HUES6 (cell line): ENCODE measurements at regions not wholly inside any gene's neighbourhood (a gene's known extent, or its start where the extent isn't known, plus 50 kb on each side); places are given as distances from the start of the nearest gene placed in this dataset.
"Not testable (repeated sequence)": the region's sequence is repeated elsewhere in the genome, so short reads cannot be mapped to it uniquely, and the experiment has no call there.

Experiments used
- H3K27ac ChIP-seq: 2 replicates; pipeline ENCODE4 v1.7.0; 2013; ENCODE audit warnings: low read depth, mild to moderate bottlenecking, low read length, inconsistent platforms
- H3K27me3 ChIP-seq: 2 replicates; pipeline ENCODE4 v1.6.1; 2013; ENCODE audit warnings: low read length; ENCODE audit not compliant: control insufficient read depth, insufficient read depth
- H3K36me3 ChIP-seq: 2 replicates; pipeline ENCODE4 v1.6.1; 2013; ENCODE audit warnings: low read length; ENCODE audit not compliant: control insufficient read depth, insufficient read depth
- H3K4me1 ChIP-seq: 2 replicates; pipeline ENCODE4 v1.6.1; 2013; ENCODE audit warnings: low read length; ENCODE audit not compliant: control insufficient read depth, insufficient read depth
- H3K4me3 ChIP-seq: 2 replicates; pipeline ENCODE4 v1.5.1; 2013; ENCODE audit warnings: low read depth, low read length
- H3K9ac ChIP-seq: one replicate; pipeline ENCODE4 v1.6.1; 2013; ENCODE audit warnings: mild to moderate bottlenecking, low read length
- H3K9me3 ChIP-seq: 2 replicates; pipeline ENCODE4 v1.6.1; 2013; ENCODE audit warnings: low read depth, low read length; ENCODE audit not compliant: control insufficient read depth, insufficient read depth

GRCh38 chr11:26858098-26858497, 135.8 kb upstream of the FIBIN start:
- H3K27ac ChIP-seq = no peak overlapping the region
- no peaks in the 10 kb centered on the region for H3K36me3 ChIP-seq
- no peak overlapping the region for H3K9ac ChIP-seq
- no peaks in the 10 kb centered on the region for H3K4me1 ChIP-seq
- H3K4me3 ChIP-seq = no peak overlapping the region
- H3K27me3 ChIP-seq = no peaks in the 10 kb centered on the region
- H3K9me3 ChIP-seq = no peaks in the 10 kb centered on the region

DNA sequence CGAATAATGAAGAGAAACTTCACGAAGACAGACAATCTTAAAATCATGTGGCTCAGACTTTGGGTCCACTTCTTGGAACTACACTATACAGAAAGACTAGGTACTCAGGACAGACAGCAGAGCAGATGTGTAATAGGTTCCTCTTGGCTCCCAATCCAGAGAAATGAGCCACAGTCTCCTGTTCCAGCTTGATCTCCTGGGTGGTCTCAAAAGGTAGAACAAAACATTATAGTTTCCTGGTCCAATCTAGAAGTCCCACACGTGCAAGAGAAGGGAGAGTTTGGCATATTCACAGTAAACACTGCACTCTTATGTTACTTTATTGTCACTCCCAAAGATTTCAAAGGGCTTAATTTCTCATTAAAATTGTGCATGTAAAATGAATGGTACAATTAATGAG, 134.5 kb upstream of the FIBIN start:
- Histone ChIP-seq H3K9me3 (no peaks in the 10 kb centered on the region), H3K4me1 (no peaks in the 10 kb centered on the region), H3K27me3 (no peaks in the 10 kb centered on the region), H3K27ac (no peak overlapping the region), H3K36me3 (no peaks in the 10 kb centered on the region), H3K9ac (no peak overlapping the region), H3K4me3 (no peak overlapping the region)

GRCh38 chr11:26860091-26860780, 133.7 kb upstream of the FIBIN start:
- Histone ChIP-seq H3K9ac (no peak overlapping the region), H3K27ac (no peak overlapping the region), H3K4me3 (no peak overlapping the region), H3K9me3 (no peaks in the 10 kb centered on the region), H3K27me3 (no peaks in the 10 kb centered on the region), H3K4me1 (no peaks in the 10 kb centered on the region), H3K36me3 (no peaks in the 10 kb centered on the region)

DNA sequence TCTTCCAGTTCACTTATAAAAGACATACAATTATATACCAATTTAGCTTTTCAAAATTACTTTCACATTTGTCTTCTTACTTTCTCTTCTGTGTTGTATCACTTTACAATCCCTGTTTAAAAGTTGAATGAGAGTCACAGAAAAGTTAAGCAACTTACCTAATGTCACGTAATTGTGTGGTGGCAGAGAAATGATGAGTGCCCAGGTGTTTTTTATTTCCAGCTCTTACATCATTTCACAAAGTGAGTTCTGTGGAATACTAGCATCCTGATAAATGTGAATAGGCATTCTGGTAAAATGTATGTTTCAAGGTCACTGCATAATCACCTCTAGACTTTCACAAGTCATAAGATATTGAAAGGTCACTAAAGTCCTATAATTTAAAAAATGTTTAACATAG, 133.0 kb upstream of the FIBIN start:
- Histone ChIP-seq H3K4me1 (no peaks in the 10 kb centered on the region), H3K4me3 (no peak overlapping the region), H3K9me3 (no peaks in the 10 kb centered on the region), H3K36me3 (no peaks in the 10 kb centered on the region), H3K9ac (no peak overlapping the region), H3K27me3 (no peaks in the 10 kb centered on the region), H3K27ac (no peak overlapping the region)

GRCh38 chr11:26862801-26863200, 131.1 kb upstream of the FIBIN start:
- Histone ChIP-seq H3K4me3 (no peak overlapping the region), H3K9ac (no peak overlapping the region), H3K36me3 (no peaks in the 10 kb centered on the region), H3K4me1 (no peaks in the 10 kb centered on the region), H3K27ac (no peak overlapping the region), H3K27me3 (no peaks in the 10 kb centered on the region), H3K9me3 (peaks cover 2% of the 10 kb centered on the region; the same call in 1 of the 2 replicates)

DNA sequence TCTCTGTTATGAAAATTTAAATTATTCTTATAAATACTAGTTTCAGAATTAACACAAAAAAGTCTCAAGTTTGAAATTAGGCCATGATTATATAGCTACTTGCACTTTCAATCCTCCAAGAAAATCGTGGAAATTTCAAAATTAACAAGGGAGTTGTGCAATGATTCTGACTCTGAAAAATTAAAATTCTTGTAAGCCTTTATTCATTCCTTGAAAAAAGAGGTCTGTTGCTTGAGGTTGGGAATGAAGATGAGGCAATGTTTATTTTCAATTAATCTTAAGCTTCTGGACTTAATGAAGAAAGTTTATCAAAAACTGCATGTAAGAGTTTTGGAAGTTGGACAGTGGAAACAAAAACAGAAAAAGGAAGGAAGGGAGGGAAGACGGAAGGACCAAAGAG, 128.2 kb upstream of the FIBIN start:
- no peak overlapping the region for H3K4me3 ChIP-seq
- peaks cover 2% of the 10 kb centered on the region; the same call in 1 of the 2 replicates for H3K9me3 ChIP-seq
- no peak overlapping the region for H3K9ac ChIP-seq
- no peaks in the 10 kb centered on the region for H3K27me3 ChIP-seq
- H3K27ac ChIP-seq = no peak overlapping the region
- no peaks in the 10 kb centered on the region for H3K36me3 ChIP-seq
- no peaks in the 10 kb centered on the region for H3K4me1 ChIP-seq

- Histone ChIP-seq H3K9me3 (peaks cover 2% of the 10 kb centered on the region; the same call in 1 of the 2 replicates), H3K9ac (no peak overlapping the region), H3K27me3 (no peaks in the 10 kb centered on the region), H3K4me1 (no peaks in the 10 kb centered on the region), H3K4me3 (no peak overlapping the region), H3K27ac (no peak overlapping the region), H3K36me3 (no peaks in the 10 kb centered on the region)
These were observed 126.6 kb upstream of the FIBIN start for GRCh38 chr11:26867286-26867685.

GRCh38 chr11:26878959-26879581, 114.8 kb upstream of the FIBIN start:
- H3K36me3 ChIP-seq = no peaks in the 10 kb centered on the region; the same call in 1 of the 2 replicates
- no peak overlapping the region for H3K9ac ChIP-seq
- H3K27me3 ChIP-seq = no peaks in the 10 kb centered on the region
- no peak overlapping the region for H3K27ac ChIP-seq
- peaks cover 10% of the 10 kb centered on the region for H3K4me1 ChIP-seq
- 0 out of 2 replicates have a peak overlapping the region, but pooled peaks have one; percentile 16 for H3K4me3 ChIP-seq
- H3K9me3 ChIP-seq = peaks cover 38% of the 10 kb centered on the region

- H3K4me3 ChIP-seq, H3K9ac ChIP-seq, H3K27me3 ChIP-seq, H3K36me3 ChIP-seq, H3K27ac ChIP-seq: not testable (repeated sequence)
- Histone ChIP-seq H3K9me3 (peaks cover 33% of the 10 kb centered on the region), H3K4me1 (peaks cover 10% of the 10 kb centered on the region)
These were observed 111.5 kb upstream of the FIBIN start for GRCh38 chr11:26882363-26882880.

- H3K4me3 ChIP-seq = no peak overlapping the region
- no peaks in the 10 kb centered on the region for H3K36me3 ChIP-seq
- H3K27ac ChIP-seq = no peak overlapping the region
- H3K27me3 ChIP-seq = no peaks in the 10 kb centered on the region
- H3K9me3 ChIP-seq = 0 out of 2 replicates have a peak, but pooled peaks cover 5% of the 10 kb centered on the region
- no peak overlapping the region for H3K9ac ChIP-seq
- no peaks in the 10 kb centered on the region for H3K4me1 ChIP-seq
These were observed 102.4 kb upstream of the FIBIN start for GRCh38 chr11:26891501-26891900.

GRCh38 chr11:26896719-26897118, 97.2 kb upstream of the FIBIN start:
- Histone ChIP-seq H3K27ac (no peak overlapping the region), H3K9me3 (0 out of 2 replicates have a peak, but pooled peaks cover 5% of the 10 kb centered on the region), H3K36me3 (no peaks in the 10 kb centered on the region), H3K4me1 (no peaks in the 10 kb centered on the region), H3K4me3 (no peak overlapping the region), H3K27me3 (no peaks in the 10 kb centered on the region), H3K9ac (no peak overlapping the region)
